Panc1 (cell line): ENCODE measurements at regions not wholly inside any gene's neighbourhood (a gene's known extent, or its start where the extent isn't known, plus 50 kb on each side); places are given as distances from the start of the nearest gene placed in this dataset.

Source experiments
- POLR2AphosphoS5 ChIP-seq: IDR thresholded peaks from 2 replicates; pipeline ENCODE4 v1.6.1; 2012; ENCODE audit warnings: mild to moderate bottlenecking, low read depth, low read length, moderate library complexity
- SIN3A ChIP-seq: IDR thresholded peaks from 2 replicates; pipeline ENCODE4 v1.6.1; 2012; ENCODE audit warnings: low read depth, mild to moderate bottlenecking, low read length, moderate library complexity, borderline replicate concordance; ENCODE audit not compliant: insufficient read depth
- TF ChIP-seq, protein P1 (sequence below): fragments of 450-650 bp; IDR thresholded peaks from 2 replicates; pipeline ENCODE4 v1.5.1; 2017; ENCODE audit warnings: mild to moderate bottlenecking

GRCh38 chr1:224795591-224795990 is 133.9 kb upstream of the DNAH14 start:
- TF ChIP-seq, protein P1, sequence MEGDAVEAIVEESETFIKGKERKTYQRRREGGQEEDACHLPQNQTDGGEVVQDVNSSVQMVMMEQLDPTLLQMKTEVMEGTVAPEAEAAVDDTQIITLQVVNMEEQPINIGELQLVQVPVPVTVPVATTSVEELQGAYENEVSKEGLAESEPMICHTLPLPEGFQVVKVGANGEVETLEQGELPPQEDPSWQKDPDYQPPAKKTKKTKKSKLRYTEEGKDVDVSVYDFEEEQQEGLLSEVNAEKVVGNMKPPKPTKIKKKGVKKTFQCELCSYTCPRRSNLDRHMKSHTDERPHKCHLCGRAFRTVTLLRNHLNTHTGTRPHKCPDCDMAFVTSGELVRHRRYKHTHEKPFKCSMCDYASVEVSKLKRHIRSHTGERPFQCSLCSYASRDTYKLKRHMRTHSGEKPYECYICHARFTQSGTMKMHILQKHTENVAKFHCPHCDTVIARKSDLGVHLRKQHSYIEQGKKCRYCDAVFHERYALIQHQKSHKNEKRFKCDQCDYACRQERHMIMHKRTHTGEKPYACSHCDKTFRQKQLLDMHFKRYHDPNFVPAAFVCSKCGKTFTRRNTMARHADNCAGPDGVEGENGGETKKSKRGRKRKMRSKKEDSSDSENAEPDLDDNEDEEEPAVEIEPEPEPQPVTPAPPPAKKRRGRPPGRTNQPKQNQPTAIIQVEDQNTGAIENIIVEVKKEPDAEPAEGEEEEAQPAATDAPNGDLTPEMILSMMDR = no peak
- TF ChIP-seq SIN3A (no peak), POLR2AphosphoS5 (no peak)
